ENCODE measurements at regions not wholly inside any gene's neighbourhood (a gene's known extent, or its start where the extent isn't known, plus 50 kb on each side); places are given as distances from the start of the nearest gene placed in this dataset.
"Not testable (repeated sequence)": the region's sequence is repeated elsewhere in the genome, so short reads cannot be mapped to it uniquely, and the experiment has no call there.

- DNase-seq (ENCODE audit: low read depth in 3 of 3), result no peak
Measured at GRCh38 chr1:4064150-4064889, 164.2 kb upstream of the C1orf174 start.

GRCh38 chr1:4066860-4067599 lies 167.0 kb upstream of the C1orf174 start:
- DNase-seq (ENCODE audit: low read depth in 3 of 3), result no peak

- no peak for DNase-seq (ENCODE audit: low read depth in 3 of 3)
Measured at GRCh38 chr1:4068076-4068475, 168.0 kb upstream of the C1orf174 start.

- no peak for DNase-seq (ENCODE audit: low read depth in 3 of 3)
Measured at GRCh38 chr1:4071653-4072052, 171.6 kb upstream of the C1orf174 start.

- DNase-seq (ENCODE audit: low read depth in 3 of 3), result no peak
Measured at GRCh38 chr1:4072481-4073153, 172.5 kb upstream of the C1orf174 start.

GRCh38 chr1:4075436-4076225 lies 175.6 kb upstream of the C1orf174 start:
- no peak for DNase-seq (ENCODE audit: low read depth in 3 of 3)

- DNase-seq (ENCODE audit: low read depth in 3 of 3), result no peak
Measured at GRCh38 chr1:4076346-4076745, 176.3 kb upstream of the C1orf174 start.

GRCh38 chr1:4078091-4078962 lies 178.3 kb upstream of the C1orf174 start:
- not testable (repeated sequence) for DNase-seq (ENCODE audit: low read depth in 3 of 3)

- no peak for DNase-seq (ENCODE audit: low read depth in 3 of 3)
Measured at GRCh38 chr1:4079815-4080214, 179.7 kb upstream of the C1orf174 start.

- no peak for DNase-seq (ENCODE audit: low read depth in 3 of 3)
Measured at GRCh38 chr1:4081806-4082711, 182.0 kb upstream of the C1orf174 start.

- no peak for DNase-seq (ENCODE audit: low read depth in 3 of 3)
Measured at GRCh38 chr1:4083231-4084047, 183.4 kb upstream of the C1orf174 start.

GRCh38 chr1:4084048-4084431 lies 184.0 kb upstream of the C1orf174 start:
- no peak for DNase-seq (ENCODE audit: low read depth in 3 of 3)

- DNase-seq (ENCODE audit: low read depth in 3 of 3), result no peak
Measured at GRCh38 chr1:4084446-4084845, 184.4 kb upstream of the C1orf174 start.

- DNase-seq (ENCODE audit: low read depth in 3 of 3), result no peak
Measured at GRCh38 chr1:4084896-4085295, 184.8 kb upstream of the C1orf174 start.

GRCh38 chr1:4085546-4085945 lies 185.5 kb upstream of the C1orf174 start:
- DNase-seq (ENCODE audit: low read depth in 3 of 3), result no peak

- DNase-seq (ENCODE audit: low read depth in 3 of 3), result no peak
Measured at GRCh38 chr1:4086085-4086850, 186.2 kb upstream of the C1orf174 start.

GRCh38 chr1:4086921-4087320 lies 186.8 kb upstream of the C1orf174 start:
- no peak for DNase-seq (ENCODE audit: low read depth in 3 of 3)

Measured in stimulated activated CD4-positive, alpha-beta T cell treated with anti-CD3 and anti-CD28 coated beads, TNF-alpha, amount 100 ng/mL, for 24 hours (primary cell).